ENCODE measurements at regions not wholly inside any gene's neighbourhood (a gene's known extent, or its start where the extent isn't known, plus 50 kb on each side); places are given as distances from the start of the nearest gene placed in this dataset.

DNA sequence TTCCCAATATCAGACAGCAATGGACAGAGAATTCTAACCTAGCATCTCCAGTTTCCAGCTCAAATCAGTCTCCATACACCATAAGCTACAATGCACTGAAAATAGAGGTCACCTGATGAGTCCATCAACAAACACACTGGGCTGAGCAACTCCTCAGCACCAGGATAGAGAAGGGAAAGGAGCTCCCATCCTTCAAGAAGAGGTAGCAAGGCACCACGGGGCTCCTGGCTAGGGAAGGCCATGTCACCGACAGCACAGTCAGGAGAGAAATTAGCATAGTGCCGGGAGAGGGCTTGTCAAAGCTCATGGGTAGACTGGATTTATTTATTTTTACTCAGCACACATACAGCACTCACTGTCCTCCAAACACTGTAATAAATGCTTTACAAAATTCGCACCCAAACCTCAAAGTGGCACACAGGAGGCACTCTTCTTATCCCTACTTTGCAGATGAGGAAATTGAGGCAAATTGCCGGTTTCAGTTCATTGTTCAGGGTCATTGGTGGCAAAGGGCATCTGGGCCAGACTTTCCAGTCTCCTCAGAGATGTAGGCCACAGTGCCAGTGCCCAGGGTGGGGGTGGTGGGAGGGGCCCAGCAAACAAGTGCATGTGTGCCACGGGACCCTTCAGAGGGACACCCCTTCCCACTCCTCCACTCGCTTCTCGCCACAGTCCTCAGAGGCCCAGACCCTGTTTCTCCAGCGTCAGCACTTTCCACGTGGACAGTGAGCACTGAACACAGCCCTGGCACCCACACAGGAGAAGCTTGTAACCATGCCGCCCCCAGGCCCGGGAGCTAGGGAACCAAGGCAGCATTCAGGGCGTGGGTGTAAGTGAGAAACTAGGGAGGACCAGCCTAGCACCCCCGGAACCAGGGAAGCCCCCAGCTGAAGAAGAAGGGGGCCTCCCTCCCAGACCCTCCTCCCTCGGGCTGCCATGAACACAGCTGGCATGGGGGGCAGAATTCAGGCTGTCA, 1417.4 kb downstream of the TBC1D22A start:
- TF ChIP-seq ZNF777 (tag by site-specific recombination; IDR thresholded peaks at IDR 0.05; ENCODE audit: borderline replicate concordance) (no peak), ZNF433 (tag by site-specific recombination; IDR thresholded peaks at IDR 0.05; ENCODE audit: low read depth) (no peak), ZNF274 (IDR thresholded peaks at IDR 0.05; ENCODE audit: low read length) (no peak), ZNF274 (tag by site-specific recombination; IDR thresholded peaks at IDR 0.05; ENCODE audit: borderline replicate concordance) (no peak), ZNF335 (tag by site-specific recombination; conservative IDR thresholded peaks at IDR 0.05) (no peak), ZSCAN16 (tag by site-specific recombination; IDR thresholded peaks at IDR 0.05) (no peak), ZNF624 (tag by site-specific recombination; IDR thresholded peaks at IDR 0.05) (no peak), TCF7L2 (IDR thresholded peaks at IDR 0.05; ENCODE audit: borderline replicate concordance, low read depth, low read length) (no peak), ZNF549 (tag by site-specific recombination; IDR thresholded peaks at IDR 0.05) (no peak), ZNF707 (tag by site-specific recombination; IDR thresholded peaks at IDR 0.05) (no peak), ZNF830 (tag by site-specific recombination; IDR thresholded peaks at IDR 0.05; ENCODE audit: low read depth) (no peak), ZNF596 (tag by site-specific recombination; IDR thresholded peaks at IDR 0.05) (no peak)
- TF ChIP-seq, protein P1, sequence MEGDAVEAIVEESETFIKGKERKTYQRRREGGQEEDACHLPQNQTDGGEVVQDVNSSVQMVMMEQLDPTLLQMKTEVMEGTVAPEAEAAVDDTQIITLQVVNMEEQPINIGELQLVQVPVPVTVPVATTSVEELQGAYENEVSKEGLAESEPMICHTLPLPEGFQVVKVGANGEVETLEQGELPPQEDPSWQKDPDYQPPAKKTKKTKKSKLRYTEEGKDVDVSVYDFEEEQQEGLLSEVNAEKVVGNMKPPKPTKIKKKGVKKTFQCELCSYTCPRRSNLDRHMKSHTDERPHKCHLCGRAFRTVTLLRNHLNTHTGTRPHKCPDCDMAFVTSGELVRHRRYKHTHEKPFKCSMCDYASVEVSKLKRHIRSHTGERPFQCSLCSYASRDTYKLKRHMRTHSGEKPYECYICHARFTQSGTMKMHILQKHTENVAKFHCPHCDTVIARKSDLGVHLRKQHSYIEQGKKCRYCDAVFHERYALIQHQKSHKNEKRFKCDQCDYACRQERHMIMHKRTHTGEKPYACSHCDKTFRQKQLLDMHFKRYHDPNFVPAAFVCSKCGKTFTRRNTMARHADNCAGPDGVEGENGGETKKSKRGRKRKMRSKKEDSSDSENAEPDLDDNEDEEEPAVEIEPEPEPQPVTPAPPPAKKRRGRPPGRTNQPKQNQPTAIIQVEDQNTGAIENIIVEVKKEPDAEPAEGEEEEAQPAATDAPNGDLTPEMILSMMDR (tag by site-specific recombination; IDR thresholded peaks at IDR 0.05) = no peak
- TF ChIP-seq, protein P2, sequence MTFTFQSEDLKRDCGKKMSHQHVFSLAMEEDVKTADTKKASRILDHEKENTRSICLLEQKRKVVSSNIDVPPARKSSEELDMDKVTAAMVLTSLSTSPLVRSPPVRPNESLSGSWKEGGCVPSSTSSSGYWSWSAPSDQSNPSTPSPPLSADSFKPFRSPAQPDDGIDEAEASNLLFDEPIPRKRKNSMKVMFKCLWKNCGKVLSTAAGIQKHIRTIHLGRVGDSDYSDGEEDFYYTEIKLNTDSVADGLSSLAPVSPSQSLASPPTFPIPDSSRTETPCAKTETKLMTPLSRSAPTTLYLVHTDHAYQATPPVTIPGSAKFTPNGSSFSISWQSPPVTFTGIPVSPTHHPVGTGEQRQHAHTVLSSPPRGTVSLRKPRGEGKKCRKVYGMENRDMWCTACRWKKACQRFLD (tag by site-specific recombination; IDR thresholded peaks at IDR 0.05) = no peak
- TF ChIP-seq, protein P3, sequence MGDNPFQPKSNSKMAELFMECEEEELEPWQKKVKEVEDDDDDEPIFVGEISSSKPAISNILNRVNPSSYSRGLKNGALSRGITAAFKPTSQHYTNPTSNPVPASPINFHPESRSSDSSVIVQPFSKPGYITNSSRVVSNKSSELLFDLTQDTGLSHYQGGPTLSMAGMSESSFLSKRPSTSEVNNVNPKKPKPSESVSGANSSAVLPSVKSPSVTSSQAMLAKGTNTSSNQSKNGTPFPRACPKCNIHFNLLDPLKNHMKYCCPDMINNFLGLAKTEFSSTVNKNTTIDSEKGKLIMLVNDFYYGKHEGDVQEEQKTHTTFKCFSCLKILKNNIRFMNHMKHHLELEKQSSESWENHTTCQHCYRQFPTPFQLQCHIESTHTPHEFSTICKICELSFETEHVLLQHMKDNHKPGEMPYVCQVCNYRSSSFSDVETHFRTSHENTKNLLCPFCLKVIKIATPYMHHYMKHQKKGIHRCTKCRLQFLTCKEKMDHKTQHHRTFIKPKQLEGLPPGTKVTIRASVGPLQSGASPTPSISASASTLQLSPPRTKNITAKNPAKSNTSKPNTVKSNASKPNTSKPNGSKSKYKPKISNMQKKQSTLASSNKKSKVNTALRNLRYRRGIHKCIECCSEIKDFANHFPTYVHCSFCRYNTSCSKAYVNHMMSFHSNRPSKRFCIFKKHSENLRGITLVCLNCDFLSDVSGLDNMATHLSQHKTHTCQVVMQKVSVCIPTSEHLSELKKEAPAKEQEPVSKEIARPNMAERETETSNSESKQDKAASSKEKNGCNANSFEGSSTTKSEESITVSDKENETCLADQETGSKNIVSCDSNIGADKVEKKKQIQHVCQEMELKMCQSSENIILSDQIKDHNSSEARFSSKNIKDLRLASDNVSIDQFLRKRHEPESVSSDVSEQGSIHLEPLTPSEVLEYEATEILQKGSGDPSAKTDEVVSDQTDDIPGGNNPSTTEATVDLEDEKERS (tag by site-specific recombination; IDR thresholded peaks at IDR 0.05) = no peak
